A549 (cell line): ENCODE measurements at regions not wholly inside any gene's neighbourhood (a gene's known extent, or its start where the extent isn't known, plus 50 kb on each side); places are given as distances from the start of the nearest gene placed in this dataset.

Experiments
- ATAC-seq, 2 experiments: fragments of 200-7000 bp in 1 of 2; fragments of >200 bp in 1 of 2; cut with Nextera tagmentation in 1 of 2; cut with Tn5 transposase in 1 of 2; 3 replicates each; pipeline versions ENCODE4 v1.8.0 to v1.9.1; 2018 to 2020; ENCODE audit warnings: mild to moderate bottlenecking in 1 of 2, moderate library complexity in 1 of 2
- CTCF ChIA-PET: fragments of 300-600 bp; sonication (Branson Sonifier 250); formaldehyde crosslinking; extraction: SDS; loops from one replicate; lab custom pipeline; 2021; ENCODE audit warnings: antibody characterized with exemption, inconsistent platforms; lab: Yijun Ruan, JAX
- POLR2A ChIA-PET: fragments of 350-600 bp; formaldehyde crosslinking; extraction: SDS; loops from one replicate; lab custom pipeline; 2021; ENCODE audit warnings: antibody characterized with exemption, inconsistent platforms; lab: Yijun Ruan, JAX
- DNase-seq, 2 experiments: peaks; one replicate each; pipeline versions ENCODE4 v3.0.0 to v3.0.0-alpha.2; 2011 to 2016; ENCODE audit warnings: low read depth in 1 of 2, low spot score in 1 of 2
- FAIRE-seq: peaks from 2 replicates; lab custom pipeline; 2011; peaks lifted over from hg19 to GRCh38; lab: Jason Lieb, UNC
- H3K27ac ChIP-seq, 2 experiments: fragments of >200 bp; sonication (Bioruptor Twin); formaldehyde crosslinking; 3 replicates each; pipeline ENCODE4 v1.5.1; 2016 to 2017
- H3K4me1 ChIP-seq: fragments of >200 bp; sonication (Bioruptor Twin); formaldehyde crosslinking; 3 replicates; pipeline ENCODE4 v1.6.1; 2016
- H3K4me2 ChIP-seq: fragments of >200 bp; sonication (Bioruptor Twin); formaldehyde crosslinking; 3 replicates; pipeline ENCODE4 v1.6.1; 2016
- H3K4me3 ChIP-seq: fragments of >200 bp; sonication (Bioruptor Twin); formaldehyde crosslinking; 3 replicates; pipeline ENCODE4 v1.5.1; 2016
- H3K9me3 ChIP-seq: fragments of >200 bp; sonication (Bioruptor Twin); formaldehyde crosslinking; 3 replicates; pipeline ENCODE4 v1.6.1; 2016
- ATOH8 ChIP-seq: fragments of 250-450 bp; sonication (Bioruptor Pico); IDR thresholded peaks from 2 replicates; pipeline ENCODE4 v1.5.0; 2020; ENCODE audit warnings: low read depth, mild to moderate bottlenecking, moderate library complexity
- CEBPB ChIP-seq, 2 experiments: fragments of >200 bp in 1 of 2; sonication (Bioruptor Twin) in 1 of 2; formaldehyde crosslinking in 1 of 2; IDR thresholded peaks; 2 replicates each; pipeline ENCODE4 v1.6.1; 2012 to 2016
- FOSB ChIP-seq: fragments of 250-450 bp; sonication (Bioruptor Pico); IDR thresholded peaks from 2 replicates; pipeline ENCODE4 v1.5.0; 2020; ENCODE audit warnings: mild to moderate bottlenecking, moderate library complexity
- FOSL2 ChIP-seq, 2 experiments: fragments of 450-650 bp in 1 of 2; fragments of >200 bp in 1 of 2; sonication (Bioruptor Twin) in 1 of 2; formaldehyde crosslinking; IDR thresholded peaks; 2 replicates each; pipeline versions ENCODE4 v1.5.0 to v1.6.1; 2016 to 2020; ENCODE audit warnings: mild to moderate bottlenecking in 1 of 2, moderate library complexity in 1 of 2
- FOXS1 ChIP-seq: fragments of 250-450 bp; sonication (Bioruptor Pico); IDR thresholded peaks from 2 replicates; pipeline ENCODE4 v1.5.0; 2020; ENCODE audit warnings: mild to moderate bottlenecking, moderate library complexity
- GATA3 ChIP-seq: IDR thresholded peaks from 2 replicates; pipeline ENCODE4 v1.6.1; 2012; ENCODE audit warnings: borderline replicate concordance
- HOXA7 ChIP-seq: fragments of 250-450 bp; sonication (Bioruptor Pico); IDR thresholded peaks from 2 replicates; pipeline ENCODE4 v1.5.0; 2020; ENCODE audit warnings: mild to moderate bottlenecking, moderate library complexity
- HOXB13 ChIP-seq: fragments of 250-450 bp; sonication (Bioruptor Pico); IDR thresholded peaks from 2 replicates; pipeline ENCODE4 v1.5.0; 2020; ENCODE audit warnings: low read depth, mild to moderate bottlenecking, moderate library complexity
- KDM1A ChIP-seq: fragments of 200-600 bp; sonication (generic); IDR thresholded peaks from 2 replicates; pipeline ENCODE4 v1.6.1; 2016; ENCODE audit warnings: low read depth, mild to moderate bottlenecking
- KDM5A ChIP-seq: fragments of 200-600 bp; sonication (generic); IDR thresholded peaks from 2 replicates; pipeline ENCODE4 v1.6.1; 2016; ENCODE audit warnings: antibody characterized with exemption, mild to moderate bottlenecking
- MAFK ChIP-seq: fragments of 450-650 bp; IDR thresholded peaks from 2 replicates; pipeline ENCODE4 v1.6.1; 2014; ENCODE audit not compliant: partially characterized antibody
- NR3C1 ChIP-seq: fragments of >200 bp; sonication (Bioruptor Twin); formaldehyde crosslinking; IDR thresholded peaks from 3 replicates; pipeline ENCODE4 v1.6.1; 2017
- PBX3 ChIP-seq: IDR thresholded peaks from 2 replicates; pipeline ENCODE4 v1.6.1; 2012
- POLR2AphosphoS2 ChIP-seq: conservative IDR thresholded peaks from 2 replicates; pipeline ENCODE4 v1.6.1; 2012; ENCODE audit warnings: low read length, improper control_type of control experiment, inconsistent platforms
- RAD21 ChIP-seq, 2 experiments: fragments of >200 bp in 1 of 2; sonication (Bioruptor Twin) in 1 of 2; formaldehyde crosslinking in 1 of 2; IDR thresholded peaks in 1 of 2; conservative IDR thresholded peaks in 1 of 2; 2 replicates in 1 of 2; 3 replicates in 1 of 2; pipeline ENCODE4 v1.6.1; 2012 to 2018; ENCODE audit warnings: inconsistent platforms in 1 of 2
- RARB ChIP-seq: fragments of 250-450 bp; sonication (Bioruptor Pico); IDR thresholded peaks from 2 replicates; pipeline ENCODE4 v1.8.0; 2021; ENCODE audit warnings: mild to moderate bottlenecking, moderate library complexity
- RFX5 ChIP-seq: fragments of 450-650 bp; IDR thresholded peaks from 2 replicates; pipeline ENCODE4 v1.7.1; 2014; ENCODE audit warnings: antibody characterized with exemption, mild to moderate bottlenecking, moderate library complexity
- SMC3 ChIP-seq: fragments of >200 bp; sonication (Bioruptor Twin); formaldehyde crosslinking; IDR thresholded peaks from 3 replicates; pipeline ENCODE4 v1.6.1; 2018; ENCODE audit warnings: inconsistent platforms
- SREBF2 ChIP-seq: fragments of 450-650 bp; IDR thresholded peaks from 2 replicates; pipeline ENCODE4 v1.6.1; 2014; ENCODE audit warnings: mild to moderate bottlenecking, moderate library complexity
- TFCP2L1 ChIP-seq: fragments of 250-450 bp; sonication (Bioruptor Pico); IDR thresholded peaks from 2 replicates; pipeline ENCODE4 v1.5.0; 2021; ENCODE audit warnings: mild to moderate bottlenecking
- TP53 ChIP-seq: fragments of 250-450 bp; sonication (Bioruptor Pico); IDR thresholded peaks from 2 replicates; pipeline ENCODE4 v1.5.0; 2021; ENCODE audit warnings: mild to moderate bottlenecking, moderate library complexity
- USF2 ChIP-seq: fragments of 450-650 bp; IDR thresholded peaks from 2 replicates; pipeline ENCODE4 v1.6.1; 2014; ENCODE audit warnings: antibody characterized with exemption
- ZNF302 ChIP-seq: fragments of 250-450 bp; sonication (Bioruptor Pico); IDR thresholded peaks from 2 replicates; pipeline ENCODE4 v1.9.0; 2021; ENCODE audit warnings: inconsistent platforms, mild to moderate bottlenecking, moderate library complexity
- WGBS: methylation state at CpG from one replicate; pipeline ENCODE4 v1.1.6; 2017; ENCODE audit errors: missing lambda C conversion rate; 5-methylcytosine and 5-hydroxymethylcytosine counted together

- CTCF ChIA-PET, result no interaction called here
- POLR2A ChIA-PET, result no interaction called here
- no peak for FAIRE-seq
- no peak overlapping the region for H3K27ac ChIP-seq
- H3K4me1 ChIP-seq, result no peaks in the 10 kb centered on the region
- H3K4me2 ChIP-seq, result no peak overlapping the region
- WGBS, result 28% methylated on average over 4 of the region's 4 CpGs
- no peak for DNase-seq
- no peak for ATAC-seq
- no peak overlapping the region for H3K4me3 ChIP-seq
- no peaks in the 10 kb centered on the region for H3K9me3 ChIP-seq
- TF ChIP-seq HOXB13 (CRISPR knock-in tag) (no peak), PBX3 (no peak), SMC3 (no peak), POLR2AphosphoS2 (no peak), GATA3 (no peak), KDM5A (no peak), KDM1A (no peak), CEBPB (IDR thresholded peaks at IDR 0.05) (no peak), FOSL2 (IDR thresholded peaks at IDR 0.05) (no peak), FOSL2 (CRISPR knock-in tag; IDR thresholded peaks at IDR 0.05) (no peak), MAFK (no peak)
These were observed 524.8 kb upstream of the PPP2R3A start for GRCh38 chr3:135440746-135441145.

GRCh38 chr3:135444058-135444457 lies 521.5 kb upstream of the PPP2R3A start:
- Histone ChIP-seq H3K4me1 (no peaks in the 10 kb centered on the region), H3K27ac (no peak overlapping the region), H3K4me3 (no peak overlapping the region), H3K4me2 (no peak overlapping the region), H3K9me3 (no peaks in the 10 kb centered on the region)
- TF ChIP-seq RFX5 (no peak), RARB (CRISPR knock-in tag) (no peak), RAD21 (conservative IDR thresholded peaks at IDR 0.05 in 1 of 2, IDR thresholded peaks at IDR 0.05 in 1 of 2) (no peak), TFCP2L1 (CRISPR knock-in tag) (no peak), FOXS1 (no peak), USF2 (no peak), NR3C1 (no peak), ATOH8 (CRISPR knock-in tag) (no peak)
- DNase-seq (no peak), ATAC-seq (no peak), FAIRE-seq (no peak)
- CTCF ChIA-PET, result no interaction called here
- POLR2A ChIA-PET, result no interaction called here
- WGBS, result 6% methylated on average over 5 of the region's 5 CpGs

GRCh38 chr3:135447483-135447882 lies 518.0 kb upstream of the PPP2R3A start:
- no peak for DNase-seq
- no peak for FAIRE-seq
- H3K4me1 ChIP-seq, result no peaks in the 10 kb centered on the region
- CTCF ChIA-PET, result no interaction called here
- H3K27ac ChIP-seq, result no peak overlapping the region
- H3K4me3 ChIP-seq, result no peak overlapping the region
- no peaks in the 10 kb centered on the region for H3K9me3 ChIP-seq
- 13% methylated on average over 3 of the region's 3 CpGs for WGBS
- ATAC-seq, result no peak
- POLR2A ChIA-PET, result interaction anchor here (0.6 kb wide), 1 partner anchor 29 kb away, joined by 3 read pairs; no protein-coding TSS in a partner anchor
- no peak overlapping the region for H3K4me2 ChIP-seq
- no peak for TF ChIP-seq ZNF302
- no peak for TF ChIP-seq FOSB (CRISPR knock-in tag)
- no peak for TF ChIP-seq FOSL2 (IDR thresholded peaks at IDR 0.05)
- TF ChIP-seq FOSL2 (CRISPR knock-in tag; IDR thresholded peaks at IDR 0.05), result no peak
- TF ChIP-seq TP53 (CRISPR knock-in tag), result no peak
- TF ChIP-seq HOXA7, result no peak
- no peak for TF ChIP-seq POLR2AphosphoS2
- no peak for TF ChIP-seq SREBF2
